Peyer's patch (tissue), 4 donors: ENCODE measurements at regions not wholly inside any gene's neighbourhood (a gene's known extent, or its start where the extent isn't known, plus 50 kb on each side); places are given as distances from the start of the nearest gene placed in this dataset.

Experiments
- DNase-seq, 3 donors: peaks; one replicate each; pipeline ENCODE4 v3.0.0-alpha.2; 2017 to 2019
- H3K27ac ChIP-seq, 4 donors: fragments of 200-600 bp; sonication (generic); one replicate each; pipeline ENCODE4 v1.5.1; 2016 to 2019
- H3K27me3 ChIP-seq, 2 donors: fragments of 200-600 bp; sonication (generic); one replicate each; pipeline ENCODE4 v1.5.1; 2019
- H3K36me3 ChIP-seq, 3 donors: fragments of 200-600 bp; sonication (generic); one replicate each; pipeline ENCODE4 v1.5.1; 2016 to 2019
- H3K4me1 ChIP-seq, 4 donors: fragments of 200-600 bp; sonication (generic); one replicate each; pipeline ENCODE4 v1.5.1; 2016 to 2019
- H3K4me3 ChIP-seq, 4 donors: fragments of 200-600 bp; sonication (generic); 1 replicate in 3 of 4; 2 replicates in 1 of 4; pipeline ENCODE4 v1.5.1; 2016 to 2019; ENCODE audit warnings: mild to moderate bottlenecking in 1 of 4
- H3K9me3 ChIP-seq, 4 donors: fragments of 200-600 bp; sonication (generic); one replicate each; pipeline ENCODE4 v1.5.1; 2016 to 2019; ENCODE audit warnings: mild to moderate bottlenecking in 1 of 4
- POLR2A ChIP-seq, 2 donors: fragments of 450-650 bp; IDR thresholded peaks; one replicate each; pipeline ENCODE4 v1.5.1; 2017; ENCODE audit warnings: antibody characterized with exemption in 2 of 2, mild to moderate bottlenecking in 2 of 2, moderate library complexity in 2 of 2
- TF ChIP-seq, protein P1 (sequence below), 6 experiments: fragments of 450-650 bp in 4 of 6; fragments of 200-600 bp in 2 of 6; sonication (generic) in 1 of 6; IDR thresholded peaks; one replicate each; pipeline ENCODE4 v1.5.1; 2017 to 2019; ENCODE audit warnings: antibody characterized with exemption in 6 of 6, mild to moderate bottlenecking in 3 of 6, moderate library complexity in 1 of 6

DNA sequence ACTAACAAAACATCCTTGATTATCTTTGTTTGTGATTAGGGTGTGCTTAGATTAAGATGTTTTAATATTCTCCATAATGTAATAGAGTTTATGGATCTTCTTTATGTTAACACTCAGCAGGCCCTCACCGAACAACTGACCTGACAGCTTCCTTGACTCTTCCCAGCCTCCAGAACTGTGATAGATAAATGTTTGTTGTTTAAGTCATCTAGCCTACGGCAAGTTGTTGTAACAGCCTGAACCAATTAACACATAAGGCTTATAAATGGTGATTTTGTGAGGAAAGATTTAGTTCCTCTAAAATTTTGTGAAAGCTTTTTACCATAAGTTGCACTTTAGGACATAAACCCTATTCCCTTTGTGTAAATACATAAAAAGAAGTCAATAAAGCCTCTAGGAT lies 156.5 kb upstream of the DCN start:
- Histone ChIP-seq H3K27me3 (no peaks in the 10 kb centered on the region), H3K4me3 (no peak overlapping the region), H3K27ac (no peak overlapping the region), H3K9me3 (no peaks in the 10 kb centered on the region), H3K36me3 (no peaks in the 10 kb centered on the region), H3K4me1 (no peaks in the 10 kb centered on the region)
- DNase-seq, result no peak
- TF ChIP-seq POLR2A (IDR thresholded peaks at IDR 0.05), result no peak
- TF ChIP-seq, protein P1, sequence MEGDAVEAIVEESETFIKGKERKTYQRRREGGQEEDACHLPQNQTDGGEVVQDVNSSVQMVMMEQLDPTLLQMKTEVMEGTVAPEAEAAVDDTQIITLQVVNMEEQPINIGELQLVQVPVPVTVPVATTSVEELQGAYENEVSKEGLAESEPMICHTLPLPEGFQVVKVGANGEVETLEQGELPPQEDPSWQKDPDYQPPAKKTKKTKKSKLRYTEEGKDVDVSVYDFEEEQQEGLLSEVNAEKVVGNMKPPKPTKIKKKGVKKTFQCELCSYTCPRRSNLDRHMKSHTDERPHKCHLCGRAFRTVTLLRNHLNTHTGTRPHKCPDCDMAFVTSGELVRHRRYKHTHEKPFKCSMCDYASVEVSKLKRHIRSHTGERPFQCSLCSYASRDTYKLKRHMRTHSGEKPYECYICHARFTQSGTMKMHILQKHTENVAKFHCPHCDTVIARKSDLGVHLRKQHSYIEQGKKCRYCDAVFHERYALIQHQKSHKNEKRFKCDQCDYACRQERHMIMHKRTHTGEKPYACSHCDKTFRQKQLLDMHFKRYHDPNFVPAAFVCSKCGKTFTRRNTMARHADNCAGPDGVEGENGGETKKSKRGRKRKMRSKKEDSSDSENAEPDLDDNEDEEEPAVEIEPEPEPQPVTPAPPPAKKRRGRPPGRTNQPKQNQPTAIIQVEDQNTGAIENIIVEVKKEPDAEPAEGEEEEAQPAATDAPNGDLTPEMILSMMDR (IDR thresholded peaks at IDR 0.05), result no peak

DNA sequence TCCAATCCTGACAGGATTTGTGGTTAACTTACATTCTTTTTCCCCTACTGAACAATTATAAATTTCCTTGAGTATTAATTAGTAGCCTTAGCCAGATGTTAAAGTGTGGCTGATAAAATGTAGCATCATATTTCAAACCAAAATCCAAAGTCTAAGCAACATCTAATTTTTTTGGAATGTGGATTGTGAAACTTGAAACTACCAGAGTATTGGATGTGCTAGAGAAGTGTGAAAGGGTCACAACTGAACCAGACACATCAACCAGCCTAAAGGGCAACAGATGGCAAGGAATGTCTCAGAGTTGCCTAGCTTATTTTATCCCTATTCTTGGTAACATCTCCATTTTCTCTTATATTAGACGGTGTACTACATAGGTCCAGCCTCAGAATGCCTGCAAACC lies 153.1 kb upstream of the DCN start:
- no peaks in the 10 kb centered on the region for H3K27me3 ChIP-seq
- H3K9me3 ChIP-seq, result no peaks in the 10 kb centered on the region
- TF ChIP-seq, protein P1 (IDR thresholded peaks at IDR 0.05), result no peak
- no peak for TF ChIP-seq POLR2A (IDR thresholded peaks at IDR 0.05)
- no peak for DNase-seq
- H3K36me3 ChIP-seq, result no peaks in the 10 kb centered on the region
- no peak overlapping the region for H3K4me3 ChIP-seq
- H3K4me1 ChIP-seq, result no peaks in the 10 kb centered on the region
- no peak overlapping the region for H3K27ac ChIP-seq

DNA sequence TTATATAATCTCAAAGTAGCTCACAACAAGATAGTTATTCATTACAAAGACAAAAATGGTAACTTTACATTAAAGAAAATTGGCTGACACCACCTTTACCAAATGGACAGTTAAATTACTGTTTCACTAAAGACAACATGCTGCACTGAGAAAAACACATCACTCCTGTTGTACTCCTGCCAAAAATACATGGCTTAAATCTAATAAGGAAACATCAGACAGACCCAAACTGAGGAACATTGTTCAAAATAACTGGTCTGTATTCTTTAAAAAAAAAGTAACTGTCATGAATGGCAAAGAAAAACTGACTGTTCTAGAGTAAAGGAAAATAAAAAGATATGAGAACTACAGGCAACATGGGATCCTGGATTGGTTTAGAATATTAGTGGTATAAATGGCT lies 151.3 kb upstream of the DCN start:
- Histone ChIP-seq H3K36me3 (no peaks in the 10 kb centered on the region), H3K27me3 (no peaks in the 10 kb centered on the region), H3K4me3 (no peak overlapping the region), H3K27ac (no peak overlapping the region), H3K4me1 (no peaks in the 10 kb centered on the region), H3K9me3 (no peaks in the 10 kb centered on the region)
- TF ChIP-seq, protein P1 (IDR thresholded peaks at IDR 0.05), result no peak
- TF ChIP-seq POLR2A (IDR thresholded peaks at IDR 0.05), result no peak
- DNase-seq, result no peak

DNA sequence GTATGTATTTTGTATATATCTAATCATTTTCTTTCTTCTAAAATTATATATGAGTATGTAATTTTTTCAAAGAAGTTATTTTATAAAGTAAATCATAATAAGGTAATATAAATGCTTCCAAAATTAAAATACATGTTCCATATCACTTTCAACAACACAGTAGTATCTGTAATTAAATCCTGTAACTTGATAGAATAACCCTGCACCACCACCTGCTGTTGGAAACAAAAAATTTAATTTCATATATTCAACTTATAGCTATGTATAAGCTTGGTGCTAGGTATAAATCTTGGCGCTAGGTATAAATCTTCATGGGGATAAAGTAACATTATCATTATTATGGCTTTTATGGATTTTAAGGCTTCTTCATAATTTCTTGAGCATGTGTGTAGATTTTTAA lies 149.7 kb upstream of the DCN start:
- Histone ChIP-seq H3K9me3 (no peaks in the 10 kb centered on the region), H3K36me3 (no peaks in the 10 kb centered on the region), H3K27ac (no peak overlapping the region), H3K4me1 (no peaks in the 10 kb centered on the region), H3K4me3 (no peak overlapping the region), H3K27me3 (no peaks in the 10 kb centered on the region)
- DNase-seq, result no peak
- no peak for TF ChIP-seq POLR2A (IDR thresholded peaks at IDR 0.05)
- TF ChIP-seq, protein P1 (IDR thresholded peaks at IDR 0.05), result peak in 2 of 6 experiments; percentile 16 to 18

DNA sequence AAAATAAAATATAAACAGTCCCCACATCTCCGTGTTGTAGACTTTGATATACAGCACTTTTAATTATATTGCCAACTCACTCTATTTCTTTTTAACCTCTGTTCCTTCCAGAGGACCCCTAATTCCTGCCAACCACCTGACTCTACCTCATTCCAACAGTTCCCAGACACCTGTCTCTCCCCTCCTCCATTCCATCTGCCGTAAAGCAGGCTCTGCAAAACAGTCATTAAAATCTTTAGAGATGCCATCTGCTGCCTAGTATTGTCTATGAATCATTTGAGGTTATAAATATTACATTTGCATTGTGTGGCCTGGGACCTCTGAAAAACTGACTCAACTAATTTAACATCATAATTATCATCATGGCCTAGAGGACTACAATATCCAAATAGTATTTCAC lies 148.8 kb upstream of the DCN start:
- no peak overlapping the region for H3K27ac ChIP-seq
- TF ChIP-seq, protein P1 (IDR thresholded peaks at IDR 0.05), result no peak
- no peak for TF ChIP-seq POLR2A (IDR thresholded peaks at IDR 0.05)

DNA sequence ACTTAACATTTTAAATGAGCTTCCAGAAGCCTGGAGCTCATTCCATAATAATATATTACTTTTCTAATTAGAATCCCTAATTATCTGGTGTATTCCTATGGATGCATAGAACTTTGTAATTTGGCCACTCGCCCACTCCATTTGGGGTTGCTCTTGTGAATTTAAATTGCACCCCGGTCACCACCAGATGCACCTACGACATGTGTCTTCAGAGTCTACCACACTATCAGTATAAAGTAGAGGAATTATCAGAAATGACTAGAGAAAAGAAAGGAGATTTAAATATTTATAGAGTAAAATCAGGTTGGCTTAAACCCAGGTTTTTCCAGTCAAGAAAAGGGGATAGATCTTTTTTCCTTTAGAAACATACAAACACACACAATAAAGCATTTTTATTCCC lies 145.8 kb upstream of the DCN start:
- no peak for DNase-seq
- Histone ChIP-seq H3K4me3 (no peak overlapping the region), H3K27me3 (no peaks in the 10 kb centered on the region), H3K9me3 (no peaks in the 10 kb centered on the region), H3K27ac (no peak overlapping the region), H3K36me3 (no peaks in the 10 kb centered on the region), H3K4me1 (no peaks in the 10 kb centered on the region)
- no peak for TF ChIP-seq POLR2A (IDR thresholded peaks at IDR 0.05)
- TF ChIP-seq, protein P1 (IDR thresholded peaks at IDR 0.05), result no peak

More for the DNA sequence above, 148.8 kb upstream of the DCN start:
- H3K9me3 ChIP-seq, result no peaks in the 10 kb centered on the region
- H3K27me3 ChIP-seq, result no peaks in the 10 kb centered on the region
- no peak for DNase-seq
- no peaks in the 10 kb centered on the region for H3K36me3 ChIP-seq
- H3K4me3 ChIP-seq, result no peak overlapping the region
- no peaks in the 10 kb centered on the region for H3K4me1 ChIP-seq
